Endothelial cell of umbilical vein (primary cell): ENCODE measurements at regions not wholly inside any gene's neighbourhood (a gene's known extent, or its start where the extent isn't known, plus 50 kb on each side); places are given as distances from the start of the nearest gene placed in this dataset.

ENCODE experiments used
- EZH2 ChIP-seq: IDR thresholded peaks from 2 replicates; pipeline ENCODE4 v1.6.1; 2012; ENCODE audit warnings: borderline replicate concordance, low read depth, mild to moderate bottlenecking, moderate library complexity, low read length, inconsistent platforms; ENCODE audit not compliant: severe bottlenecking
- JUN ChIP-seq: IDR thresholded peaks from 2 replicates; pipeline ENCODE4 v1.6.1; 2011; ENCODE audit warnings: borderline replicate concordance, low read depth; ENCODE audit not compliant: insufficient read length, insufficient read depth
- POLR2A ChIP-seq: IDR thresholded peaks from 2 replicates; pipeline ENCODE4 v1.6.1; 2012; ENCODE audit warnings: low read depth, mild to moderate bottlenecking, control low read depth, low read length
- POLR2AphosphoS5 ChIP-seq: IDR thresholded peaks from 2 replicates; pipeline ENCODE4 v1.6.1; 2012; ENCODE audit warnings: low read depth, mild to moderate bottlenecking, control low read depth, low read length, moderate library complexity; ENCODE audit not compliant: insufficient read depth
- TF ChIP-seq, protein P1 (sequence below), 2 donors: IDR thresholded peaks; 1 replicate in 1 of 2; 2 replicates in 1 of 2; pipeline ENCODE4 v1.5.1; 2011; ENCODE audit warnings: low read length in 2 of 2, mild to moderate bottlenecking in 2 of 2, moderate library complexity in 2 of 2, control low read depth in 1 of 2, inconsistent platforms in 1 of 2, low read depth in 1 of 2; ENCODE audit not compliant: insufficient read depth in 1 of 2; ENCODE audit errors: extremely low read depth in 1 of 2
- TF ChIP-seq, protein P2 (sequence below): IDR thresholded peaks from 2 replicates; pipeline ENCODE4 v1.6.1; 2011; ENCODE audit not compliant: insufficient read depth, insufficient read length

DNA sequence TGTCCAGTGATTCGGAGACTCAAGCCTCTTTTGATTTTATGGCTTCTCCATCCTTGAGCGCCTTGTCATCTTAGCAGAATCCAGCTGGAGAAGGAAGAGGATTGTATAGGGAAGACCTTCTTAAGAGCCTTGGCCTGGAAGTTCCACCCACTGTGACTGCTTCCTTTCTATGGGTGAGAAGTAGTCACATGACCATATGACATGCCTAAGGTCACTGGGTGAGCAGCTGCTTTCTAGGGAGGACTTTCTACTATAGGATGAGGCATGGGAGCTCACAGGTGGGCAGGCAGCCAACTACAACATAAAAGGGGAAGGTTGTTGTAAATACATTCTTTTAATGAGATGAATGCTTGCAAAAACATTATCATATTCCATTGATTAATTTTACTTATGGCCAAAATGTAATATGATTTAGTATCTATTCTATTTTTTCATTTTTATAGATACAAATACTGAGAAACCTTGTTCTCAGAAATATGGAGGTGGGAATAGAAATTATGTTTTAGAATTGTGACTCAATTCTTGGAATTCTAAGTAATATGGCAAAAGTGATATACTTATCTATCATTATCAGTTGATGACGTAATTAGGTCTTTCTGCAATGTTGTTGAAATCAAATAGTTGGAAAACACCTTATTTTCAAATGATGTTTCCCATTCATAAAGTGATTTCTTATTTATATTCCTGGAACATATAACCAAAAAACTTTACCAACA is 53.6 kb upstream of the MINAR1 start:
- TF ChIP-seq POLR2A (no peak), POLR2AphosphoS5 (no peak), JUN (no peak), EZH2 (no peak)
- TF ChIP-seq, protein P1, sequence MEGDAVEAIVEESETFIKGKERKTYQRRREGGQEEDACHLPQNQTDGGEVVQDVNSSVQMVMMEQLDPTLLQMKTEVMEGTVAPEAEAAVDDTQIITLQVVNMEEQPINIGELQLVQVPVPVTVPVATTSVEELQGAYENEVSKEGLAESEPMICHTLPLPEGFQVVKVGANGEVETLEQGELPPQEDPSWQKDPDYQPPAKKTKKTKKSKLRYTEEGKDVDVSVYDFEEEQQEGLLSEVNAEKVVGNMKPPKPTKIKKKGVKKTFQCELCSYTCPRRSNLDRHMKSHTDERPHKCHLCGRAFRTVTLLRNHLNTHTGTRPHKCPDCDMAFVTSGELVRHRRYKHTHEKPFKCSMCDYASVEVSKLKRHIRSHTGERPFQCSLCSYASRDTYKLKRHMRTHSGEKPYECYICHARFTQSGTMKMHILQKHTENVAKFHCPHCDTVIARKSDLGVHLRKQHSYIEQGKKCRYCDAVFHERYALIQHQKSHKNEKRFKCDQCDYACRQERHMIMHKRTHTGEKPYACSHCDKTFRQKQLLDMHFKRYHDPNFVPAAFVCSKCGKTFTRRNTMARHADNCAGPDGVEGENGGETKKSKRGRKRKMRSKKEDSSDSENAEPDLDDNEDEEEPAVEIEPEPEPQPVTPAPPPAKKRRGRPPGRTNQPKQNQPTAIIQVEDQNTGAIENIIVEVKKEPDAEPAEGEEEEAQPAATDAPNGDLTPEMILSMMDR (IDR thresholded peaks at IDR 0.05; ENCODE audit: extremely low read depth in 1 of 2, insufficient read depth in 1 of 2, low read depth in 1 of 2, low read length in 2 of 2), result no peak
- TF ChIP-seq, protein P2, sequence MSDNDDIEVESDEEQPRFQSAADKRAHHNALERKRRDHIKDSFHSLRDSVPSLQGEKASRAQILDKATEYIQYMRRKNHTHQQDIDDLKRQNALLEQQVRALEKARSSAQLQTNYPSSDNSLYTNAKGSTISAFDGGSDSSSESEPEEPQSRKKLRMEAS, result no peak
